Small intestine (tissue), 7 donors: ENCODE measurements at regions not wholly inside any gene's neighbourhood (a gene's known extent, or its start where the extent isn't known, plus 50 kb on each side); places are given as distances from the start of the nearest gene placed in this dataset.

Experiments used
- DNase-seq, 2 donors: peaks; one replicate each; pipeline versions ENCODE4 v3.0.0 to v3.0.0-alpha.2; 2013
- FAIRE-seq: peaks from 2 replicates; lab custom pipeline; 2012; peaks lifted over from hg19 to GRCh38; lab: Jason Lieb, UNC
- H3K27ac ChIP-seq, 3 donors: one replicate each; pipeline ENCODE4 v1.5.1; 2013; ENCODE audit warnings: low read length in 2 of 3, mild to moderate bottlenecking in 2 of 3, control low read depth in 1 of 3, inconsistent platforms in 1 of 3, low read depth in 1 of 3, moderate library complexity in 1 of 3
- H3K27me3 ChIP-seq, 3 donors: one replicate each; pipeline ENCODE4 v1.6.1; 2013; ENCODE audit warnings: low read length in 3 of 3, inconsistent platforms in 1 of 3; ENCODE audit not compliant: control insufficient read depth in 3 of 3, insufficient read depth in 3 of 3
- H3K36me3 ChIP-seq, 3 donors: one replicate each; pipeline ENCODE4 v1.6.1; 2013; ENCODE audit warnings: low read length in 3 of 3, inconsistent platforms in 1 of 3, low read depth in 1 of 3, mild to moderate bottlenecking in 1 of 3, moderate library complexity in 1 of 3; ENCODE audit not compliant: control insufficient read depth in 3 of 3, insufficient read depth in 2 of 3
- H3K4me1 ChIP-seq, 3 donors: one replicate each; pipeline ENCODE4 v1.6.1; 2013; ENCODE audit warnings: low read length in 2 of 3, inconsistent platforms in 1 of 3, low read depth in 1 of 3, mild to moderate bottlenecking in 1 of 3, moderate library complexity in 1 of 3; ENCODE audit not compliant: control insufficient read depth in 3 of 3, insufficient read depth in 2 of 3
- H3K4me3 ChIP-seq, 3 donors: one replicate each; pipeline ENCODE4 v1.5.1; 2013; ENCODE audit warnings: low read length in 3 of 3, control low read depth in 1 of 3, inconsistent platforms in 1 of 3, low read depth in 1 of 3, mild to moderate bottlenecking in 1 of 3, moderate library complexity in 1 of 3
- H3K9me3 ChIP-seq, 2 donors: one replicate each; pipeline ENCODE4 v1.6.1; 2013; ENCODE audit warnings: low read depth in 1 of 2, low read length in 1 of 2; ENCODE audit not compliant: control insufficient read depth in 2 of 2, insufficient read depth in 1 of 2
- WGBS, 3 donors: extraction: QIAGEN DNeasy Blood & Tissue Kit; methylation state at CpG; one replicate each; pipeline ENCODE4 v1.1.7; 2013; 5-methylcytosine and 5-hydroxymethylcytosine counted together
- donor health status: healthy with polysubstance abuse.
- donor health status: control.
- donor health status: control.
- donor health status: Bipolar disorder and iron deficiency.
- donor health status: healthy.

DNA sequence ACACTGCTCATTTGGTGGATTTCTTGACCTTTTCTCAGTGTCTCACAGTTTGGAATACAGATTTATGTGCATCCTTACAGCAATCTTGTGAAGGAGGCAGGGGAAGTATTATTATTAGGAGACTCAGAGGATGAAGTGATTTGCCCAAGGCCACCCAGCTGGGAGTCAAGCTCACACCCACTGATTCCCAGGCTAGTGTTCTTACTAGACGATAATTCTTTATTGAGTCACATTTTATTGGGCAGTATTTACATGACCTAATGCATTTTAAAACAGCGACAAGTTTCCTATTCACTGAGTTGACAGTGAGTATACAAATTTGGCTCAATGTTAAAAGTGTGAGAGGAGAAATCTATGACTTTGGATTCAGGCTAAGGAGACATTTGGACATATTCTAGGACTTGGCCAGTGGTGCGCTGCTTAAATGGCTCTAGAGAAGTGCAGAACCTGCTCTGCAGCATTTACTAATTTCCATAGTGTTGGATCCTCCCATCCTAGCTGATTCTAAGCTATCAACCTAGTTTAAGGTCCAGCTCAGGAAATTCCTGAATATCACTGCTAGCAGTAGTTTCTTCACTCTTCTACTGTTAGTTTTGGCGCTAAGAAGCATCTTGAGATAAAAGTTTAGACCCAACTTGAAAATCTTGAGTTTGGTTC, 199.3 kb downstream of the MTX2 start:
- Histone ChIP-seq H3K36me3 (no peaks in the 10 kb centered on the region), H3K27me3 (peaks cover 0 to 26% (median 2%) of the 10 kb centered on the region in 3 donors), H3K4me1 (no peaks in the 10 kb centered on the region), H3K4me3 (no peak overlapping the region), H3K9me3 (no peaks in the 10 kb centered on the region), H3K27ac (no peak overlapping the region)
- FAIRE-seq (no peak), DNase-seq (no peak)
- WGBS, 3 donors: 71 to 84% (median 83%) methylated on average over 4 of the region's 4 CpGs

DNA sequence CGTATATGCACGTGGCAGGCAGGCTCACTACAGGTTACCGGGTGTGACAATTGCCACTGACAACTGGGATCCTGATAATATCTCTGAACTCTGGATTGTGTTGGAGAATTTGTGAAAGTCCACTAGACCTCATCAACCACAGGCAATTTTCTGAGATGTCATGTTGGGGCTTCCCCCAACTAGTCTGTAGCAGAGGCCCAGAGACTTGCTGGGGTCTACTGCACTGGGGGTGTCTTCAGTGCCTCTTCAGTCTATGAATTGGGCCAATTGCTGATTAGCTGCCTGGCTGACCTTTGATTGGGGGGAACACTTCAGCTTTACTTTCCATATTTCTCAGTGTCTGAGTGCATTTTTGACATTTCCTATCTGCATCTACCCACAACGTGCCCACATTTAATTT, 201.5 kb downstream of the MTX2 start:
- 63 to 80% (median 69%) methylated on average over 4 of the region's 4 CpGs for WGBS, 3 donors
- FAIRE-seq: no peak

DNA sequence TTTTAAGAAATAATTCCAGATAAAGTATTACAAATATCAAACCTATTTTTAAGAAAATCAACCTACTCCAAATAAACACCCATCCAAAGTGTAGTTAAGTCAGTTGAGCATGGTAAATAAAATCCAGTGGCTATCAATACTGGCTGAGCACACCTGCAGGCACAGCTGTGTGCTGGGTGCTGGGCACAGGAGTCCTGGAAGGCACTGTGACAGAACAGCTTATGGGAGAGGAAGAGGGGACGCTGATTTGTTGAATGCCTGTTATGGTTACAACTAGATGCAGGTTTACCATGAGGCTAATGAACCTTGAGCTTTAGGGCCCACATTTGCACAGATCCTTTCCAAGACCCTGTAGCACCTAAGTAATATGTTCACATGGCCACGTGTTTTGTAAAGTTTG, 202.7 kb downstream of the MTX2 start:
- H3K4me3 ChIP-seq: no peak overlapping the region
- DNase-seq: no peak
- WGBS, 3 donors: 80 to 92% (median 88%) methylated on average over 2 of the region's 2 CpGs
- no peak overlapping the region for H3K27ac ChIP-seq
- H3K27me3 ChIP-seq: peaks cover 0 to 10% (median 0%) of the 10 kb centered on the region in 3 donors
- H3K36me3 ChIP-seq: no peaks in the 10 kb centered on the region
- FAIRE-seq: no peak
- no peaks in the 10 kb centered on the region for H3K9me3 ChIP-seq
- H3K4me1 ChIP-seq: no peaks in the 10 kb centered on the region

More for the DNA sequence above, 201.5 kb downstream of the MTX2 start:
- no peaks in the 10 kb centered on the region for H3K4me1 ChIP-seq
- H3K9me3 ChIP-seq: no peaks in the 10 kb centered on the region
- H3K27ac ChIP-seq: no peak overlapping the region
- no peak for DNase-seq
- peaks cover 0 to 18% (median 0%) of the 10 kb centered on the region in 3 donors for H3K27me3 ChIP-seq
- no peak overlapping the region for H3K4me3 ChIP-seq
- no peaks in the 10 kb centered on the region for H3K36me3 ChIP-seq

DNA sequence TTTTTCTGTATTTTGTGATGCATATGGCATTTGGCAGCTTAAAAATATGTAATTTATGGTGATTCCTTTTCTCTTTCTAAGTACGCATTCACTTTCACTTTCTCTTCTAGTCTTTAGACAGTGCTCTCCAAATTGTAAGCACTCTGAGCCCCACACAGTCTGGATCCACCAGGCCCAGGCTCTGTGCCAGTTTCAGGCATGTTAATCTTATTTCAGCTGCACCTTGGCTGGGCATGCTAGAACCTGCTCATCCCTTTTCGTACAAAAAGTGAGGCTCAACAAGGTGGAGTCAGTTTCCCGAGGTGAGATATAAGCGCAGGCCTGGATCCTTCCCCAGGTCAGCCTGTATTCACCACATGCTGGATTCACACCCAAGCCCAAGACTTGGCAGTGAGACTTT, 203.9 kb downstream of the MTX2 start:
- Histone ChIP-seq H3K9me3 (no peaks in the 10 kb centered on the region), H3K27ac (no peak overlapping the region), H3K27me3 (peaks cover 0 to 4% (median 0%) of the 10 kb centered on the region in 3 donors), H3K36me3 (no peaks in the 10 kb centered on the region), H3K4me3 (no peak overlapping the region), H3K4me1 (no peaks in the 10 kb centered on the region)
- WGBS, 3 donors: 42 to 43% (median 43%) methylated on average over 4 of the region's 4 CpGs
- FAIRE-seq (no peak), DNase-seq (peak; percentile 4 to 8)

DNA sequence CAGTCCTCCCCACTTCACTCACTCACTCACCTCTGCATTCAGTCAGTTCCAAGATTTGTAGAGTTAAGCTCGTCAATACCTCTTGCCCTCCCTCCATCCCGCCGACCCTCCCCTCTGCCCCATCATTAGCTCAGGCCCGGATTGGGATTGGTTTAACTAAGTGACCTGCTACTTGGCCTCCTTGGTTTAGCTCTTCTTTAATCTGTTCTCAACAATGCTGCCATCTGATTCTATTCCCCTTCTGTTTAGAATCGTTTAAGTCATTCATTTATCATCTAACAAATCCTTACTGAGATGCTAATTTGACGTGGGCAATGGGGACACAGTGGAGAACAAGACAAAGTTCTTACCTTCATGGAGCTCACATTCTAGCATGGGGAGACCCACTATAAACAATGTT, 204.6 kb downstream of the MTX2 start:
- no peak for DNase-seq
- H3K4me3 ChIP-seq: no peak overlapping the region
- H3K27me3 ChIP-seq: peaks cover 0 to 4% (median 0%) of the 10 kb centered on the region in 3 donors
- no peaks in the 10 kb centered on the region for H3K9me3 ChIP-seq
- WGBS, 3 donors: 86 to 92% (median 88%) methylated on average over 6 of the region's 6 CpGs
- H3K27ac ChIP-seq: no peak overlapping the region
- H3K4me1 ChIP-seq: no peaks in the 10 kb centered on the region
- H3K36me3 ChIP-seq: no peaks in the 10 kb centered on the region
- no peak for FAIRE-seq

DNA sequence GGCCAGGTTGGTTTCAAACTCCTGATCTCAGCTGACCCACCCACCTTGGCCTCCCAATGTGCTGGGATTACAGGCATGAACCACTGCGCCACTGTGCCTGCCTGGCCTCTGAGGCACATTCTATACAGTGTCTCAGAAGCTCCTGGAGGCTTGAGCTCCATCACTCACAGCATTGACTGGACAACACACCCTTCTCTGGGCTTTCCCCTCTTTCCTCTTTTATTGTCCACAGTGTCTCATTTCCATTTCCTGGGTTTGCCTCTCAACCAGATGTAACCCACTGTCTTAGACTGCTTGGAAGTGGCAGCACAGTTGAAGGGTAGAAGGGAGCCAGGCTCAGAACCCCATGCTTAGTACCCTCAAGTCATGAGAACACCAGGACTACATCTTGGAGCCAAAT, 208.1 kb downstream of the MTX2 start:
- Histone ChIP-seq H3K9me3 (no peaks in the 10 kb centered on the region), H3K27ac (no peak overlapping the region), H3K4me3 (no peak overlapping the region), H3K36me3 (no peaks in the 10 kb centered on the region), H3K27me3 (no peaks in the 10 kb centered on the region), H3K4me1 (no peaks in the 10 kb centered on the region)
- DNase-seq: no peak
- WGBS, 3 donors: 95 to 100% (median 95%) methylated on average over 1 of the region's 1 CpG
- FAIRE-seq: no peak

DNA sequence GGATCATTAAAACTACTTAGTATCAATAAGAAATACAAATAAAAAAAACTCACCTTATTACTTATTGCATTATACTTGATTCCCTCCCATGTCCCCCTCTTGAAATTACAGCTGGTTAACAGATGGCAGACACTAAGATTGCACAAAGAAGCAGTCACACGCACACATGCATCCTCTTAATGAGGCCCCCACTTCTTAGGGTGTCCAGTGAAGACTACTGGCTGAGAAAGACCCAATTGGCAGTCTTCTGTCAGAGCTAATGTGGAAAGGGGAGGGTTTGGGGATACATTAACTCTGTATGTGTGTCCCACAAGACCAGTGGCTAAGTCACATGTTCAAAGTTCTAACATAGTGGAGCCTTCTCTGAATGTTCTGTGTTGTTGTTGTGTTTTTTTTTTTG, 210.7 kb downstream of the MTX2 start:
- Histone ChIP-seq H3K27me3 (peaks cover 0 to 4% (median 0%) of the 10 kb centered on the region in 3 donors), H3K9me3 (no peaks in the 10 kb centered on the region), H3K4me1 (no peaks in the 10 kb centered on the region), H3K36me3 (no peaks in the 10 kb centered on the region), H3K27ac (no peak overlapping the region), H3K4me3 (no peak overlapping the region)
- FAIRE-seq (no peak), DNase-seq (no peak)
- 74 to 92% (median 88%) methylated on average over 1 of the region's 1 CpG for WGBS, 3 donors

DNA sequence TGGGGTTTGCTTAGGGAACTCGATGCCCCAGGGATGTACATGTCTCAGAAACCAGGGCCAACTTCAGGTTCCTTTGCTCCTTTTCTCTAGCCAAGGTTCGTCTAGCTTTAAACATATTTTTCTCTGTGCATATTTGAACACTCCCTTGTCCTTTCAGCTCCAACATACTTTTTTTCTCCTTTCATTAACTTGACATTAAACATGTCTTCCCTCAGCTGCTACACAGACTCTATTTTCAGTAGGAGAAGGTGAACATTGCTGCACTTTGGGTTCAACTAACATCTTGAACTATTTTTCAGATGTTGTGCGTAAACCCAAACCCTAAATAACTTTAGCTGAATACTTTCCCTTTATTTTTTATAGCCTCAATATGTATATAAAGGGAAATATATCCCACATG, 212.9 kb downstream of the MTX2 start:
- WGBS, 3 donors: 76 to 78% (median 77%) methylated on average over 3 of the region's 3 CpGs
- Histone ChIP-seq H3K4me1 (no peaks in the 10 kb centered on the region), H3K27ac (no peak overlapping the region), H3K36me3 (no peaks in the 10 kb centered on the region), H3K9me3 (no peaks in the 10 kb centered on the region), H3K4me3 (no peak overlapping the region), H3K27me3 (peaks cover 0 to 4% (median 0%) of the 10 kb centered on the region in 3 donors)
- FAIRE-seq (no peak), DNase-seq (no peak)

DNA sequence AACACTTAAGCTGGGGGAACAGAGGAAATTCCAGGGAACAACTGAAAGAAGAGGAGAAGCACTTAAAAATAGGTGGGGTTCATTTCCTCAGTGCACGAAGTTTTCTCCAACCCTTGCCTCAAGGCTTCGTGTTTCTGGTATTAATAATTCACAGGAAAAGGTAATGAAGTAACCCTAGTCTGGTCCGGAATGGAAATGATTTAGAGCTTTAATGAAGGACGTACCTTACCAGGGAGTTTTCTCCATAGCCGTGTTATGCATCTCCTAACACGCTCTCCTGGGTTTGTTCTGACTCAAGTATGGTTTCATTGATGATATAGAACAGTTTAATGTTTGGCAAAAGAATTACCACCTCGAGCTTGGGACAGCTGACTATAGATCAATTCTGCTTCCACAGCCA, 214.2 kb downstream of the MTX2 start:
- no peak overlapping the region for H3K27ac ChIP-seq
- DNase-seq: no peak
- no peaks in the 10 kb centered on the region for H3K36me3 ChIP-seq
- no peaks in the 10 kb centered on the region for H3K9me3 ChIP-seq
- H3K4me1 ChIP-seq: no peaks in the 10 kb centered on the region
- no peak overlapping the region for H3K4me3 ChIP-seq
- H3K27me3 ChIP-seq: peaks cover 0 to 8% (median 0%) of the 10 kb centered on the region in 3 donors
- 56 to 63% (median 62%) methylated on average over 7 of the region's 7 CpGs for WGBS, 3 donors
- no peak for FAIRE-seq
